Heart left ventricle (tissue), 16 donors: ENCODE measurements at regions not wholly inside any gene's neighbourhood (a gene's known extent, or its start where the extent isn't known, plus 50 kb on each side); places are given as distances from the start of the nearest gene placed in this dataset.

ENCODE experiments used
- ATAC-seq, 4 donors: fragments of 200-7000 bp; cut with Tn5 transposase; one replicate each; pipeline ENCODE4 v1.9.1; 2020 to 2022; ENCODE audit warnings: moderate library complexity in 4 of 4, mild to moderate bottlenecking in 3 of 4, moderate number of reproducible peaks in 1 of 4
- DNase-seq, 5 donors: peaks; one replicate each; pipeline ENCODE4 v3.0.0-alpha.2; 2020
- H3K27ac ChIP-seq, 12 donors: fragments of 200-600 bp; sonication (generic) in 4 of 12; one replicate each; pipeline versions ENCODE4 v1.5.0 to v1.8.0; 2016 to 2022; ENCODE audit warnings: mild to moderate bottlenecking in 2 of 12
- H3K27me3 ChIP-seq, 9 donors: fragments of 200-600 bp; sonication (generic) in 2 of 9; one replicate each; pipeline versions ENCODE4 v1.5.1 to v1.8.0; 2016 to 2022; ENCODE audit warnings: mild to moderate bottlenecking in 3 of 9
- H3K36me3 ChIP-seq, 9 donors: fragments of 200-600 bp; sonication (generic) in 2 of 9; one replicate each; pipeline versions ENCODE4 v1.5.0 to v1.8.0; 2018 to 2022; ENCODE audit warnings: mild to moderate bottlenecking in 2 of 9
- H3K4me1 ChIP-seq, 12 donors: fragments of 200-600 bp; sonication (generic) in 4 of 12; one replicate each; pipeline versions ENCODE4 v1.5.0 to v1.8.0; 2016 to 2022; ENCODE audit warnings: mild to moderate bottlenecking in 3 of 12
- H3K4me3 ChIP-seq, 12 donors: fragments of 200-600 bp; sonication (generic) in 4 of 12; one replicate each; pipeline versions ENCODE4 v1.5.0 to v1.8.0; 2017 to 2022; ENCODE audit warnings: mild to moderate bottlenecking in 9 of 12, moderate library complexity in 4 of 12
- H3K9me3 ChIP-seq, 12 donors: fragments of 200-600 bp; sonication (generic) in 4 of 12; one replicate each; pipeline versions ENCODE4 v1.5.0 to v1.8.0; 2016 to 2022; ENCODE audit warnings: mild to moderate bottlenecking in 1 of 12
- POLR2A ChIP-seq, 2 donors: fragments of 450-650 bp; IDR thresholded peaks; one replicate each; pipeline ENCODE4 v1.6.1; 2017; ENCODE audit warnings: antibody characterized with exemption in 2 of 2, mild to moderate bottlenecking in 2 of 2, moderate library complexity in 2 of 2
- WGBS, 4 donors: extraction: QIAGEN DNeasy Blood & Tissue Kit in 2 of 4; methylation state at CpG; one replicate each; pipeline versions ENCODE4 v1.1.5 to v1.1.7; 2013 to 2018; 5-methylcytosine and 5-hydroxymethylcytosine counted together
- intact Hi-C, 10 donors: fragments of 100-400 bp; cut with DNase I; formaldehyde crosslinking; loops; one replicate each; pipeline versions ENCODE4 v1.11.1 to v1.14.2; 2022
- TF ChIP-seq, protein P1 (sequence below), 12 donors: fragments of 200-600 bp; sonication (generic) in 4 of 12; IDR thresholded peaks; one replicate each; pipeline versions ENCODE4 v1.5.0 to v1.8.0; 2018 to 2022; ENCODE audit warnings: antibody characterized with exemption in 12 of 12, mild to moderate bottlenecking in 5 of 12
- donor health status: ischemic (EF 13 %, LVEDD 7.1; RV severe dilation, severe dysfunction).
- donor health status: healthy with polysubstance abuse.
- donor health status: DM: no; HTN: yes; CAD: no.
- donor health status: DM: no; HTN: no; CAD: no.
- donor health status: ischemic (EF 25% LVEDD 6.9; RV normal size, moderate dysfunction).
- donor health status: ischemic (EF 25% LVEDD 5.7; RV mildly dilated, moderate dysfunction).
- donor health status: healthy.
- donor health status: DM: yes; HTN: yes; CAD: no.
- donor health status: ischemic (EF 35%, LVEDD 5.7; RV mildly dilated, moderate dysfunction).
- donor health status: nonischemic (EF 11% LVEDD 7.7; RV severe dilation, severe dysfunction).
- donor health status: DM: yes; HTN: yes; CAD: no.
- donor health status: PGD.
- donor health status: ischemic (EF 29% LVEDD 5.4; RV normal size, mild dysfunction).
- donor health status: nonischemic (EF 23%, LVEDD 6.1; RV moderate dilation, normal function).

- no peak overlapping the region for H3K27ac ChIP-seq
- no peak overlapping the region for H3K4me3 ChIP-seq
- DNase-seq, result no peak
- no peaks in the 10 kb centered on the region for H3K27me3 ChIP-seq
- TF ChIP-seq, protein P1, sequence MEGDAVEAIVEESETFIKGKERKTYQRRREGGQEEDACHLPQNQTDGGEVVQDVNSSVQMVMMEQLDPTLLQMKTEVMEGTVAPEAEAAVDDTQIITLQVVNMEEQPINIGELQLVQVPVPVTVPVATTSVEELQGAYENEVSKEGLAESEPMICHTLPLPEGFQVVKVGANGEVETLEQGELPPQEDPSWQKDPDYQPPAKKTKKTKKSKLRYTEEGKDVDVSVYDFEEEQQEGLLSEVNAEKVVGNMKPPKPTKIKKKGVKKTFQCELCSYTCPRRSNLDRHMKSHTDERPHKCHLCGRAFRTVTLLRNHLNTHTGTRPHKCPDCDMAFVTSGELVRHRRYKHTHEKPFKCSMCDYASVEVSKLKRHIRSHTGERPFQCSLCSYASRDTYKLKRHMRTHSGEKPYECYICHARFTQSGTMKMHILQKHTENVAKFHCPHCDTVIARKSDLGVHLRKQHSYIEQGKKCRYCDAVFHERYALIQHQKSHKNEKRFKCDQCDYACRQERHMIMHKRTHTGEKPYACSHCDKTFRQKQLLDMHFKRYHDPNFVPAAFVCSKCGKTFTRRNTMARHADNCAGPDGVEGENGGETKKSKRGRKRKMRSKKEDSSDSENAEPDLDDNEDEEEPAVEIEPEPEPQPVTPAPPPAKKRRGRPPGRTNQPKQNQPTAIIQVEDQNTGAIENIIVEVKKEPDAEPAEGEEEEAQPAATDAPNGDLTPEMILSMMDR (IDR thresholded peaks at IDR 0.05), result no peak
- no peak for TF ChIP-seq POLR2A (IDR thresholded peaks at IDR 0.05)
- no peaks in the 10 kb centered on the region for H3K4me1 ChIP-seq
- no peak for ATAC-seq
- intact Hi-C loops, result no loop called here
- no peaks in the 10 kb centered on the region for H3K36me3 ChIP-seq
- peaks cover 0 to 4% (median 0%) of the 10 kb centered on the region in 12 donors for H3K9me3 ChIP-seq
Measured at GRCh38 chr4:127148165-127148564, 484.6 kb upstream of the INTU start.

GRCh38 chr4:127149086-127149485 is 483.7 kb upstream of the INTU start:
- ATAC-seq (no peak), DNase-seq (no peak)
- Histone ChIP-seq H3K36me3 (no peaks in the 10 kb centered on the region), H3K4me3 (no peak overlapping the region), H3K4me1 (no peaks in the 10 kb centered on the region), H3K27me3 (no peaks in the 10 kb centered on the region), H3K27ac (no peak overlapping the region), H3K9me3 (peaks cover 0 to 4% (median 0%) of the 10 kb centered on the region in 12 donors)
- WGBS, 4 donors, result 81 to 90% (median 87%) methylated on average over 3 of the region's 3 CpGs
- intact Hi-C loops, result no loop called here
- TF ChIP-seq, protein P1 (IDR thresholded peaks at IDR 0.05), result no peak
- TF ChIP-seq POLR2A (IDR thresholded peaks at IDR 0.05), result no peak

- intact Hi-C loops, result no loop called here
- H3K27ac ChIP-seq, result no peak overlapping the region
- no peak overlapping the region for H3K4me3 ChIP-seq
- peaks cover 0 to 4% (median 0%) of the 10 kb centered on the region in 12 donors for H3K9me3 ChIP-seq
- no peak for DNase-seq
- H3K36me3 ChIP-seq, result no peaks in the 10 kb centered on the region
- no peaks in the 10 kb centered on the region for H3K27me3 ChIP-seq
- no peak for ATAC-seq
- no peaks in the 10 kb centered on the region for H3K4me1 ChIP-seq
- no peak for TF ChIP-seq POLR2A (IDR thresholded peaks at IDR 0.05)
- TF ChIP-seq, protein P1 (IDR thresholded peaks at IDR 0.05), result no peak
Measured at GRCh38 chr4:127151941-127152340, 480.8 kb upstream of the INTU start.

DNA sequence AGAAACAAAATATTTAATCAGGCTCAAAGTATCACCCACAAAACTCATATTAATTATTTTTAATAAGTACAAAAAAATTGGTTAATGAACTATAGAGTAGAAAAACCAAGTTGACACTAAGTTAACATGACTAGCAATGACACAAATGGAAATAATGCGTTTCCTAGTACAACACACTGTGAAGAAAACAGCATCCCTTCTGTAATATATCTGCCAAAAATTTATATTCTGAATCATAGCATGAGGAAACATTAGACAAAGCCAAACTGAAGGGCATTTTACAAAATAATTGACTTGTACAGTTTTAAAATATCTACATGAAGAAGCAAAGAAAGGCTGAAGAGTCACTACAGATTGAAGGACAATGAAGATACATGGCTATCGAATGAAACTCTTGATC is 477.6 kb upstream of the INTU start:
- ATAC-seq, result no peak
- no peak for DNase-seq
- Histone ChIP-seq H3K4me3 (no peak overlapping the region), H3K36me3 (no peaks in the 10 kb centered on the region), H3K27ac (no peak overlapping the region), H3K9me3 (peaks cover 0 to 4% (median 0%) of the 10 kb centered on the region in 12 donors), H3K4me1 (no peaks in the 10 kb centered on the region), H3K27me3 (no peaks in the 10 kb centered on the region)
- no peak for TF ChIP-seq POLR2A (IDR thresholded peaks at IDR 0.05)
- TF ChIP-seq, protein P1 (IDR thresholded peaks at IDR 0.05), result no peak
- intact Hi-C loops, result no loop called here
- 82 to 90% (median 88%) methylated on average over 2 of the region's 2 CpGs for WGBS, 4 donors
